ENCODE measurements at regions not wholly inside any gene's neighbourhood (a gene's known extent, or its start where the extent isn't known, plus 50 kb on each side); places are given as distances from the start of the nearest gene placed in this dataset.

GRCh38 chr16:17780181-17780580 is 309.4 kb upstream of the XYLT1 start:
- intact Hi-C loops (cut with DNase I): no loop called here
- DNase-seq (ENCODE audit: low spot score): no peak

- no peak for DNase-seq (ENCODE audit: low spot score)
- intact Hi-C loops (cut with DNase I): no loop called here
Observed at GRCh38 chr16:17777408-17777863, 306.7 kb upstream of the XYLT1 start.

- peak; percentile 79 for DNase-seq (ENCODE audit: low spot score)
- intact Hi-C loops (cut with DNase I): no loop called here
Observed at GRCh38 chr16:17776888-17777287, 306.1 kb upstream of the XYLT1 start.

- no peak for DNase-seq (ENCODE audit: low spot score)
- intact Hi-C loops (cut with DNase I): no loop called here
Observed at GRCh38 chr16:17776465-17776864, 305.7 kb upstream of the XYLT1 start.

GRCh38 chr16:17775061-17775460 is 304.3 kb upstream of the XYLT1 start:
- intact Hi-C loops (cut with DNase I): no loop called here
- no peak for DNase-seq (ENCODE audit: low spot score)

GRCh38 chr16:17773698-17774101 is 302.9 kb upstream of the XYLT1 start:
- intact Hi-C loops (cut with DNase I): no loop called here

GRCh38 chr16:17770104-17770503 is 299.3 kb upstream of the XYLT1 start:
- DNase-seq (ENCODE audit: low spot score): no peak
- intact Hi-C loops (cut with DNase I): no loop called here

More at GRCh38 chr16:17773698-17774101, 302.9 kb upstream of the XYLT1 start:
- no peak for DNase-seq (ENCODE audit: low spot score)

GRCh38 chr16:17769065-17769464 is 298.3 kb upstream of the XYLT1 start:
- intact Hi-C loops (cut with DNase I): no loop called here
- no peak for DNase-seq (ENCODE audit: low spot score)

- DNase-seq (ENCODE audit: low spot score): no peak
- intact Hi-C loops (cut with DNase I): no loop called here
Observed at GRCh38 chr16:17768257-17768656, 297.5 kb upstream of the XYLT1 start.

GRCh38 chr16:17766012-17766411 is 295.3 kb upstream of the XYLT1 start:
- intact Hi-C loops (cut with DNase I): no loop called here
- no peak for DNase-seq (ENCODE audit: low spot score)

- no peak for DNase-seq (ENCODE audit: low spot score)
- intact Hi-C loops (cut with DNase I): no loop called here
Observed at GRCh38 chr16:17759451-17760390, 289.0 kb upstream of the XYLT1 start.

GRCh38 chr16:17757808-17758207 is 287.0 kb upstream of the XYLT1 start:
- no peak for DNase-seq (ENCODE audit: low spot score)
- intact Hi-C loops (cut with DNase I): no loop called here

GRCh38 chr16:17755158-17755557 is 284.4 kb upstream of the XYLT1 start:
- no peak for DNase-seq (ENCODE audit: low spot score)
- intact Hi-C loops (cut with DNase I): no loop called here

GRCh38 chr16:17753434-17753833 is 282.7 kb upstream of the XYLT1 start:
- intact Hi-C loops (cut with DNase I): no loop called here
- no peak for DNase-seq (ENCODE audit: low spot score)

- DNase-seq (ENCODE audit: low spot score): no peak
- intact Hi-C loops (cut with DNase I): no loop called here
Observed at GRCh38 chr16:17749706-17750105, 278.9 kb upstream of the XYLT1 start.

- intact Hi-C loops (cut with DNase I): no loop called here
- DNase-seq (ENCODE audit: low spot score): no peak
Observed at GRCh38 chr16:17748044-17748719, 277.4 kb upstream of the XYLT1 start.

- intact Hi-C loops (cut with DNase I): no loop called here
- no peak for DNase-seq (ENCODE audit: low spot score)
Observed at GRCh38 chr16:17747081-17747756, 276.5 kb upstream of the XYLT1 start.

- intact Hi-C loops (cut with DNase I): no loop called here
- DNase-seq (ENCODE audit: low spot score): no peak
Observed at GRCh38 chr16:17744921-17745572, 274.3 kb upstream of the XYLT1 start.

- peak; percentile 36 for DNase-seq (ENCODE audit: low spot score)
- intact Hi-C loops (cut with DNase I): no loop called here
Observed at GRCh38 chr16:17743578-17743977, 272.8 kb upstream of the XYLT1 start.

- DNase-seq (ENCODE audit: low spot score): no peak
- intact Hi-C loops (cut with DNase I): no loop called here
Observed at GRCh38 chr16:17743158-17743557, 272.4 kb upstream of the XYLT1 start.

All from posterior vena cava (tissue), 2 donors.